H1 (cell line): ENCODE measurements at regions not wholly inside any gene's neighbourhood (a gene's known extent, or its start where the extent isn't known, plus 50 kb on each side); places are given as distances from the start of the nearest gene placed in this dataset.

Experiments used
- BCL11A ChIP-seq, 2 experiments: IDR thresholded peaks; one replicate each; pipeline ENCODE4 v1.6.1; 2011; ENCODE audit warnings: low read depth in 2 of 2, low read length in 2 of 2, mild to moderate bottlenecking in 2 of 2
- BRCA1 ChIP-seq: IDR thresholded peaks from 2 replicates; pipeline ENCODE4 v1.6.1; 2012; ENCODE audit warnings: low read depth, low read length, improper control_type of control experiment

GRCh38 chr10:53025172-53025711, 252.7 kb upstream of the MBL2 start (continued):
- no peak for TF ChIP-seq BRCA1
- no peak for TF ChIP-seq BCL11A (IDR thresholded peaks at IDR 0.05; ENCODE audit: low read depth in 2 of 2, low read length in 2 of 2)
